HEK293 (cell line): ENCODE measurements at regions not wholly inside any gene's neighbourhood (a gene's known extent, or its start where the extent isn't known, plus 50 kb on each side); places are given as distances from the start of the nearest gene placed in this dataset.

ENCODE experiments used
- CTCF ChIA-PET: fragments of 350-600 bp; formaldehyde crosslinking; extraction: SDS; loops from one replicate; lab custom pipeline; 2021; ENCODE audit warnings: antibody characterized with exemption; lab: Yijun Ruan, JAX
- POLR2A ChIA-PET: fragments of 300-600 bp; formaldehyde crosslinking; extraction: SDS; loops from one replicate; lab custom pipeline; 2020; ENCODE audit warnings: antibody characterized with exemption, inconsistent platforms; lab: Yijun Ruan, JAX
- H3K27ac ChIP-seq: fragments of 200-500 bp; sonication (Bioruptor generic); 2 replicates; pipeline ENCODE4 v1.5.1; 2014; ENCODE audit warnings: low read depth, low read length, control low read depth, inconsistent platforms; ENCODE audit errors: extremely low read depth
- H3K36me3 ChIP-seq, 2 experiments: fragments of 200-500 bp in 1 of 2; sonication (Bioruptor generic) in 1 of 2; 1 replicate in 1 of 2; 2 replicates in 1 of 2; pipeline ENCODE4 v1.5.1; 2014 to 2017; ENCODE audit warnings: inconsistent platforms in 2 of 2, low read length in 2 of 2; ENCODE audit not compliant: control insufficient read depth in 2 of 2, insufficient read depth in 1 of 2
- H3K4me1 ChIP-seq: fragments of 200-500 bp; sonication (Bioruptor generic); 2 replicates; pipeline ENCODE4 v1.5.1; 2014; ENCODE audit warnings: mild to moderate bottlenecking, low read length, inconsistent platforms; ENCODE audit not compliant: control insufficient read depth, insufficient read depth
- H3K4me3 ChIP-seq: 2 replicates; pipeline ENCODE4 v1.5.1; 2011; ENCODE audit warnings: low read depth, mild to moderate bottlenecking, control low read depth, low read length, moderate library complexity
- H3K9me3 ChIP-seq: fragments of 200-500 bp; sonication (Bioruptor generic); 2 replicates; pipeline ENCODE4 v1.5.1; 2014; ENCODE audit warnings: low read depth, low read length, inconsistent platforms; ENCODE audit not compliant: control insufficient read depth, insufficient read depth
- CTCF ChIP-seq: fragments of 450-650 bp; formaldehyde crosslinking; IDR thresholded peaks from 2 replicates; pipeline ENCODE4 v1.5.1; 2016; ENCODE audit warnings: missing biosample characterization, missing genetic modification characterization
- HOXA7 ChIP-seq: sonication (generic); formaldehyde crosslinking; IDR thresholded peaks from 2 replicates; pipeline ENCODE4 v1.8.1; 2022; ENCODE audit warnings: missing genetic modification reagents, borderline replicate concordance
- MEIS1 ChIP-seq: sonication (generic); formaldehyde crosslinking; IDR thresholded peaks from 2 replicates; pipeline ENCODE4 v1.8.1; 2022; ENCODE audit warnings: missing genetic modification reagents, mild to moderate bottlenecking, borderline replicate concordance
- YY1 ChIP-seq: fragments of 450-650 bp; formaldehyde crosslinking; IDR thresholded peaks from 2 replicates; pipeline ENCODE4 v1.5.1; 2018; ENCODE audit warnings: missing biosample characterization, missing genetic modification characterization
- ZBTB17 ChIP-seq: fragments of 450-650 bp; formaldehyde crosslinking; IDR thresholded peaks from 2 replicates; pipeline ENCODE4 v1.5.1; 2016; ENCODE audit warnings: missing biosample characterization, missing genetic modification characterization
- ZNF148 ChIP-seq: fragments of 450-650 bp; formaldehyde crosslinking; IDR thresholded peaks from 2 replicates; pipeline ENCODE4 v1.5.0; 2017; ENCODE audit warnings: missing biosample characterization, missing genetic modification characterization, borderline replicate concordance
- ZNF2 ChIP-seq: fragments of 450-650 bp; formaldehyde crosslinking; IDR thresholded peaks from 2 replicates; pipeline ENCODE4 v1.5.1; 2016; ENCODE audit warnings: missing biosample characterization, missing genetic modification characterization
- ZNF274 ChIP-seq, 2 experiments: fragments of 200-500 bp in 1 of 2; fragments of 450-650 bp in 1 of 2; sonication (Bioruptor generic) in 1 of 2; formaldehyde crosslinking in 1 of 2; IDR thresholded peaks; 2 replicates each; pipeline versions ENCODE4 v1.5.1 to v1.6.1; 2014 to 2016; ENCODE audit warnings: borderline replicate concordance in 1 of 2, inconsistent platforms in 1 of 2, low read length in 1 of 2, missing biosample characterization in 1 of 2, missing genetic modification characterization in 1 of 2
- ZNF280C ChIP-seq: fragments of 450-650 bp; formaldehyde crosslinking; IDR thresholded peaks from 2 replicates; pipeline ENCODE4 v1.5.1; 2016; ENCODE audit warnings: missing biosample characterization, missing genetic modification characterization
- ZNF391 ChIP-seq: fragments of 450-650 bp; formaldehyde crosslinking; IDR thresholded peaks from 2 replicates; pipeline ENCODE4 v1.5.1; 2016; ENCODE audit warnings: low read depth, missing biosample characterization, missing genetic modification characterization, borderline replicate concordance
- ZNF449 ChIP-seq: fragments of 450-650 bp; formaldehyde crosslinking; IDR thresholded peaks from 2 replicates; pipeline ENCODE4 v1.5.1; 2017; ENCODE audit warnings: missing biosample characterization, mild to moderate bottlenecking, missing genetic modification characterization, moderate library complexity
- ZNF510 ChIP-seq: fragments of 450-650 bp; formaldehyde crosslinking; IDR thresholded peaks from 2 replicates; pipeline ENCODE4 v1.5.1; 2018; ENCODE audit warnings: mild to moderate bottlenecking, missing genetic modification characterization, missing biosample characterization; ENCODE audit not compliant: insufficient replicate concordance
- ZNF529 ChIP-seq: fragments of 450-650 bp; formaldehyde crosslinking; IDR thresholded peaks from 2 replicates; pipeline ENCODE4 v1.5.1; 2017; ENCODE audit warnings: missing genetic modification characterization, missing biosample characterization; ENCODE audit not compliant: insufficient replicate concordance
- ZNF624 ChIP-seq: fragments of 450-650 bp; formaldehyde crosslinking; IDR thresholded peaks from 2 replicates; pipeline ENCODE4 v1.5.1; 2017; ENCODE audit warnings: missing biosample characterization, missing genetic modification characterization
- TF ChIP-seq, protein P1 (sequence below): fragments of 450-650 bp; IDR thresholded peaks from 2 replicates; pipeline ENCODE4 v1.5.1; 2018; ENCODE audit warnings: missing biosample characterization, missing genetic modification characterization
- TF ChIP-seq, protein P2 (sequence below): fragments of 450-650 bp; formaldehyde crosslinking; IDR thresholded peaks from 2 replicates; pipeline ENCODE4 v1.5.1; 2016; ENCODE audit warnings: missing biosample characterization, missing genetic modification characterization
- TF ChIP-seq, protein P3 (sequence below): fragments of 450-650 bp; formaldehyde crosslinking; IDR thresholded peaks from 2 replicates; pipeline ENCODE4 v1.5.1; 2016; ENCODE audit warnings: missing biosample characterization, missing genetic modification characterization

DNA sequence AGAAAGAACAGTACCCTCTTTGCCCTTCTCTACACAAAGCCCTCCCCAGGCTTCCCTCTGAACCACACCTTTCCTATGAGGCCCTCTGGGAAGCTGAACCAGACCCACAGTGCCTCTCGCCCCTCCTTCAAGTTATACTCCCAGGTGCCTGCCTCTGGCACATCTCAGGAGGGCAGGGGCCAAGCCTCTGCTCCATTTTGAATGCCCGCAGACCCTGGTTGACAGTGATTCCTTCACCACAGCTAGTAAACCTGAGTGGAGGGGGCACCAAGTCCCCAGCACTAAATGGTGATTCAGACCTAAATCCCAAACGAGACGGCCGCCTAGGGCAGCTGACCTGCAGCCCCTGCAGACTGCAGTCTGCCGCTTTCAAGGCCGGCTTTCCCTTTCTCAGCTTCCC lies 230.5 kb upstream of the ZNF32 start:
- Histone ChIP-seq H3K27ac (no peak overlapping the region), H3K9me3 (no peaks in the 10 kb centered on the region), H3K4me1 (no peaks in the 10 kb centered on the region), H3K4me3 (no peak overlapping the region)
- TF ChIP-seq, protein P1, sequence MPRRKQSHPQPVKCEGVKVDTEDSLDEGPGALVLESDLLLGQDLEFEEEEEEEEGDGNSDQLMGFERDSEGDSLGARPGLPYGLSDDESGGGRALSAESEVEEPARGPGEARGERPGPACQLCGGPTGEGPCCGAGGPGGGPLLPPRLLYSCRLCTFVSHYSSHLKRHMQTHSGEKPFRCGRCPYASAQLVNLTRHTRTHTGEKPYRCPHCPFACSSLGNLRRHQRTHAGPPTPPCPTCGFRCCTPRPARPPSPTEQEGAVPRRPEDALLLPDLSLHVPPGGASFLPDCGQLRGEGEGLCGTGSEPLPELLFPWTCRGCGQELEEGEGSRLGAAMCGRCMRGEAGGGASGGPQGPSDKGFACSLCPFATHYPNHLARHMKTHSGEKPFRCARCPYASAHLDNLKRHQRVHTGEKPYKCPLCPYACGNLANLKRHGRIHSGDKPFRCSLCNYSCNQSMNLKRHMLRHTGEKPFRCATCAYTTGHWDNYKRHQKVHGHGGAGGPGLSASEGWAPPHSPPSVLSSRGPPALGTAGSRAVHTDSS: no peak
- TF ChIP-seq, protein P2, sequence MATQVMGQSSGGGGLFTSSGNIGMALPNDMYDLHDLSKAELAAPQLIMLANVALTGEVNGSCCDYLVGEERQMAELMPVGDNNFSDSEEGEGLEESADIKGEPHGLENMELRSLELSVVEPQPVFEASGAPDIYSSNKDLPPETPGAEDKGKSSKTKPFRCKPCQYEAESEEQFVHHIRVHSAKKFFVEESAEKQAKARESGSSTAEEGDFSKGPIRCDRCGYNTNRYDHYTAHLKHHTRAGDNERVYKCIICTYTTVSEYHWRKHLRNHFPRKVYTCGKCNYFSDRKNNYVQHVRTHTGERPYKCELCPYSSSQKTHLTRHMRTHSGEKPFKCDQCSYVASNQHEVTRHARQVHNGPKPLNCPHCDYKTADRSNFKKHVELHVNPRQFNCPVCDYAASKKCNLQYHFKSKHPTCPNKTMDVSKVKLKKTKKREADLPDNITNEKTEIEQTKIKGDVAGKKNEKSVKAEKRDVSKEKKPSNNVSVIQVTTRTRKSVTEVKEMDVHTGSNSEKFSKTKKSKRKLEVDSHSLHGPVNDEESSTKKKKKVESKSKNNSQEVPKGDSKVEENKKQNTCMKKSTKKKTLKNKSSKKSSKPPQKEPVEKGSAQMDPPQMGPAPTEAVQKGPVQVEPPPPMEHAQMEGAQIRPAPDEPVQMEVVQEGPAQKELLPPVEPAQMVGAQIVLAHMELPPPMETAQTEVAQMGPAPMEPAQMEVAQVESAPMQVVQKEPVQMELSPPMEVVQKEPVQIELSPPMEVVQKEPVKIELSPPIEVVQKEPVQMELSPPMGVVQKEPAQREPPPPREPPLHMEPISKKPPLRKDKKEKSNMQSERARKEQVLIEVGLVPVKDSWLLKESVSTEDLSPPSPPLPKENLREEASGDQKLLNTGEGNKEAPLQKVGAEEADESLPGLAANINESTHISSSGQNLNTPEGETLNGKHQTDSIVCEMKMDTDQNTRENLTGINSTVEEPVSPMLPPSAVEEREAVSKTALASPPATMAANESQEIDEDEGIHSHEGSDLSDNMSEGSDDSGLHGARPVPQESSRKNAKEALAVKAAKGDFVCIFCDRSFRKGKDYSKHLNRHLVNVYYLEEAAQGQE: no peak
- TF ChIP-seq MEIS1 (CRISPR knock-in tag) (no peak), ZNF391 (tag by site-specific recombination) (no peak), HOXA7 (CRISPR knock-in tag) (no peak), ZNF624 (tag by site-specific recombination) (no peak), ZNF274 (IDR thresholded peaks at IDR 0.05; ENCODE audit: low read length) (no peak), ZNF274 (tag by site-specific recombination; IDR thresholded peaks at IDR 0.05; ENCODE audit: borderline replicate concordance) (no peak), ZBTB17 (tag by site-specific recombination) (no peak), CTCF (tag by site-specific recombination) (no peak), ZNF280C (tag by site-specific recombination) (no peak), ZNF148 (no peak), ZNF449 (tag by site-specific recombination) (no peak), ZNF510 (tag by site-specific recombination) (no peak), YY1 (tag by site-specific recombination) (no peak), ZNF2 (tag by site-specific recombination) (no peak), ZNF529 (tag by site-specific recombination) (no peak)
- TF ChIP-seq, protein P3, sequence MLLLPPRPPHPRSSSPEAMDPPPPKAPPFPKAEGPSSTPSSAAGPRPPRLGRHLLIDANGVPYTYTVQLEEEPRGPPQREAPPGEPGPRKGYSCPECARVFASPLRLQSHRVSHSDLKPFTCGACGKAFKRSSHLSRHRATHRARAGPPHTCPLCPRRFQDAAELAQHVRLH (tag by site-specific recombination): no peak
- TF ChIP-seq, all 188 proteins: peak for 0
- POLR2A ChIA-PET: no interaction called here
- CTCF ChIA-PET: no interaction called here
- H3K36me3 ChIP-seq: no peaks in the 10 kb centered on the region
